Frontal cortex (tissue), 3 donors: ENCODE measurements at regions not wholly inside any gene's neighbourhood (a gene's known extent, or its start where the extent isn't known, plus 50 kb on each side); places are given as distances from the start of the nearest gene placed in this dataset.

ENCODE experiments used
- DNase-seq, 2 donors: peaks; one replicate each; pipeline ENCODE4 v3.0.0; 2012; ENCODE audit warnings: low spot score in 2 of 2
- FAIRE-seq: peaks from 2 replicates; lab custom pipeline; 2012; peaks lifted over from hg19 to GRCh38; lab: Jason Lieb, UNC
- donor health status: control.
- donor health status: control.
- donor health status: control.

DNA sequence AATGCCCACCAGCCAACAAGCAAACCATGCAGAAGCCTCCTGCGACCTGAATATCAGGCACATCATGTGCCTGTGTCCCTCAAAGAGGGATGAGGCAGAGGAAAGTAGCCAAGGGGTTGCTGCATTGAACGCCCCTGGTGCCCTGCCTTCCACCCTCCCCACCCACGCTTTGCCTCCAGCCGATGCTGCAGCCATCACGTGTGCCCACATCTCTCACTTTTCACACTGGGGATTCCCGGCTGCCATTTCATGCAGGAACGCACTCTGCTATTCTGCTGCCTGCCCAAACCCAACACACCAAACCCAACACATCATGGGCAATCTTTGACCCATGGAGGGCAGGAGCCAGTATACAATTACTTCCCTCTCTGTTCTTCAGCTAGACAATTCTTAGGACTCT lies 462.2 kb upstream of the PROK2 start:
- no peak for DNase-seq
- FAIRE-seq = no peak

DNA sequence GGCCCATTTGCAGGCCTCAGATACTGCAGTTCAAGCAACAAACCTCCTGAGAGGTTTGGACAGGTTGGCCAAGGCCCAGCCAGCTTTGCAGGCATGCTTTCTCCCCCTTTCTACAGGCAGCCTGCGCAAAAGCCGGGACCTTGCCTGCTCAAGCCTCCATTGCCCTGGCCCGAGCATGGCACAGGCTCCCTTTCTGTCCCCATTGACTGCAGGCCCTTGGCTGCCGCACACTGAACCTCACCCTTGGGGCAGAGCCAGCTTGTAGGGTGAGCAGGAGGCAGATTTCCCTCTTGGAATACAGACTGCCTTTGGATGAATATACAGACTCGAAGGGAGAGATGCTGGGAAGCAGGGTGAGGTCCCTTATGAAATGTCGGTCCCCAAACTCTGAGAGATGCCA lies 461.7 kb upstream of the PROK2 start:
- no peak for DNase-seq
- FAIRE-seq = no peak

DNA sequence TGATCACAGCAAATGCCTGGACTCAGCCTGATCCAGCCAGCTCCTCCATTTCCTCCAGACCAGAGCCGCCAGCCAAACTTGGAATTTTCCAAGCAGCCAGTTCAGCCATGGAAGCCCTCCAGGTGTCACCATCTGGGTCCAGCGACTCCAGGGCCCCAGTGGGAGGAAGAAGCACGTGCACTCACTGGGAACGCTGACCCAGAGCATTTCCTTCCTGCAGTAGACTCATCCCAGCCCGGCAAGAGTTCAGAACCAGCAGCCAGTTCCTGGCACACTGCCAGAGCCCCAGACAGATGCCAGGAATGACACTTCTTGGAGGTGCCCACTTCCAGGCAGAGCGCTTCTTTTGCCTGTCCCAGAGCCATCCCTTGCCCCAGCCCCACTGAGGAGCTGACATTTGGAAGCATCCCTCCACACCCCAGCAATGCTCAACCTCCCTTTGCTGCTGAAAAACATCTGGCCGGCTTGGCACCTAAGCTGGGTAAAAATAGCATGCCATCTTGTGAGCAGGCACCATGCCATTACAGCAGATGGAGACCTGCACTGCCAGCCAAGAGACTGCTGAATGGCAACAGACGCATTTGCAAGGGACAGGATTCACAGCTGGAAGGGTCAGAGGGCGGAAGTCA lies 460.3 kb upstream of the PROK2 start:
- FAIRE-seq = no peak
- no peak for DNase-seq

DNA sequence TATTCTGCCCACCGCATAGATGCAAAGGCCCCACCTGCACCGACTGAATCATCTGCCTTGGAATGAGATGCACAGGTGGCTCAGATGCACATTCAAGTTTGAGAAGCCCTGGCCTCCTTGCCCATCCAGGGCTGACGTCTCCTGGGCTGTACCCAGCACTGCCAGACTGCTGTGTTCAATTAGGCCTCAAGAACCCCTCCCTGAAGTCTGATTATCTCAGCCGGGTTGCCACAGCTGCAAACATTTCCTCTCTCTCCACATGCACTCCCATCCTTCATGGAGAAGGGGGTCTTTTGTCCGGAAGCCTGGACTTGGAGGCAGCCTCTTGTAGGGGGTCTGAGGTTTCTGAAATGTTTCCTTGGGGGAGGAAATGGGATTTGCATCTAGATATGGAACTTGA lies 459.4 kb upstream of the PROK2 start:
- FAIRE-seq (no peak), DNase-seq (no peak)

DNA sequence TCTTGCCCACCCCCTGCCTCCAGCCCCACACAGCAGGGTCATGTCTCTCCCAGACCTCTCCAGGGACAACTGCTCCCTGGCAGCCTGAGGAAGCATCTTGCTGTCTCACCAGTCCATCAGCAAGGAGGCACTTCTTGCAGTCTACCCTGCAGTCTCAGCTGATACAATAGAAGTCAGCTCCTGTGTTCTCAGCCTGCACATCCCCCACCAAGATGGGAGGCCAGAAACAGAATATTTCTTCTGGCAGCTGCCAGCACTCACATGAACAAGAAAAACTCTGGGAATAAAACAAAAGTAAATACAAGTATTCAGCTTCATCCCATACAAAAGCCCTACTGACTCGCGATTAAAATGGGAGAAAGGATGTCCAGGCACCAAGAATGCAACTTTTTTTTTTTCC lies 457.4 kb upstream of the PROK2 start:
- DNase-seq (no peak), FAIRE-seq (no peak)

DNA sequence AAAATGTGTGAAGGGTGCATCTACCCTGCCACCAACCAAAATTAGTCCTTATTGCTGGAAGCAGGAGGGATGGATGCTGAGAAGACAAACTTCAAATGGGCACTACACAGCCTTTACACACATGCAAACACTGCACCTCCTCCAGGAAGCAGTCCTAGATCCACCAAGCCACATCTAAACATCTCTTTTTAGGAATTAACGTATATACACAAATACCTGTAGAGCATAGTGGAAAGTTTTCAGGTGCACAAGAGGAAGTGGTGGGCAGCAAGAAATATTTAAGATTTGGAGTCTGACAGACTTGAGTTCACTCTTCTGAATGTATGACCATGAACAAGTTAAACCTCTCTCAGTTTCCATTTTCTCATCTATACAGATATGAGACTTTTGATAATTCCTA lies 456.6 kb upstream of the PROK2 start:
- DNase-seq (no peak), FAIRE-seq (no peak)

DNA sequence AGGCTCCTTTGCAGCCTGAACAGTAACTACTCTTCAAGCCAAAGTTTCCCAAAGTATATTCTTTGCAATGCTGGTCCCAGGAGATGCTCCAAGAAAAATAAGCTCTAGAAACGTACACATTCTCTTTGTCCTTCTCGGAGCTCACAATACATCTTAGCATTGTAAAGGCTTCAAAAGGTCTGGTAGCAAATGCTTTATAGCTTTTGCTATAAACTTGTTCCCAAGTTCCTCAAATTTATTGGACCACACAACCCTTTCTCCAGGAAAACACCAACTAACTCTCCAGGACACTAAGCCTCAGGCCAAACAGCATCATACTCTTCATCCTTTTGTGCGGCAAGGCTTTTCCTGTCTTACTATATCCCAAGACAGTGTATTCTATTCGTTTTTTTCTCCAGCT lies 455.6 kb upstream of the PROK2 start:
- FAIRE-seq = no peak
- DNase-seq = no peak

DNA sequence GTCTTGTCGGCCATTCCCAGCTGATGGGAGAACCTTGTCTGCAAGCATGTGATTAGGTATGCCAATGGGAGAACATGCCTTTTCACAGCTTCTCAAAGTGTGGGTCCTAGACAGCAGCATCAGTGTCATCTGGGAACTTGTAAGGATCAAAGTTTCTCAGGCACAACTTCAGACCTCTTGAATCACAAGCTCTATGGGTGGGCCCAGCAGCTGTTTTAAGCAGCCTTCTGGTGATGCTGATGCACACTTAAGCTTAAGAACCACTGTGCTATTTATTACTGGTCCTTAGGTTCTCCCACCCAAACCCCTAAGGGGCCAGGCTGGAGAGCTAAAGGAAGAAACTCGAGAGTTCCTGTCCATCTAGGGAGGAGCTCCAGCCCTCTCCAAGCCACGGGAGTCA lies 453.9 kb upstream of the PROK2 start:
- FAIRE-seq (no peak), DNase-seq (no peak)

DNA sequence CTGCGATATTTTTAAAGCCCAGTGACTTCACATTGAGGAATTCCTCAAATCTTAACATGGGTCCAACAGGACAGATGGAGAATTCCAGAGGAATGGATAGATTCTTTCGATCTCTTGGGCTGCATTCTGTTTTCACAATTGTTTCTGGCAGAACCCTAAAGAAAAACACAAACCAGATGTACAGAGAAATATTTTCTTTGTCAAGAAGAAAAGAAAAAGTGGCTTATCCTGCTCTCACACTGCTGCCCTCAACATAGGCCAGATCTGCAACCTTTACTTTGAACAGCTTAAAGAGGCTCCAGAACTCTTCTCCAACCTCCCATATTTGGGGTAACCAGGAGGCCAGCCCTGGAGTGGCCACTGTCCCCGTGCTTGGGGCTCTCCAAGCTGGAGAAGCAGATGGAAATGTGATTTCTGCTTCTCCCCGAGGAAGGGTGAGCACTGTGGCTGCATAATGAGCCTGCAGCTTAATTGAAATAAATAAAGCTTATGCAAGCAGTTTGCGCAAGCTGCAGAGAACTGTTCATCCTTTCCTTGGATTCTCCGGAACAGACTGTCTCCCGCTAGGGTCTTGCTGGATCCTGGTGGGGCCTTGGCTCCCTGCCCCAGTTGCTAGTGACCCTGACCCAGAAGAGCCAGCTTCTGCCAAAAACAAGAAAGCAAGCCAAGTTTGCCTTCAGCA lies 453.2 kb upstream of the PROK2 start:
- DNase-seq = no peak
- FAIRE-seq = no peak

DNA sequence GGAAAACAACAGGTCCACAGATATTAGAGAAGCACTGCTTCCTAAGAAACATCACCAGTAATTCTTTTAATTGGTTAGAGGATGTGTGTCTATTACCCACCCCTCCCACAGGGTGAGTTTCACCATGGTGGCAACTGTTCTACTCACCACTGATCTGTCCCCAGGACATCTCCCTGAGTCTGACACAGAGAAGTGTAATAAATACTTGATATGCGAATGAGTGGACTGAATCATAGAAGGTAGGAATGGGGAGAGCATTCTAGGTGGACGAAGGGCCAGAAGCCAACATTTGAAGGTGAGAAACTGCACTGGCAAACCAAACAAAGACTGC lies 452.7 kb upstream of the PROK2 start:
- FAIRE-seq (no peak), DNase-seq (no peak)

DNA sequence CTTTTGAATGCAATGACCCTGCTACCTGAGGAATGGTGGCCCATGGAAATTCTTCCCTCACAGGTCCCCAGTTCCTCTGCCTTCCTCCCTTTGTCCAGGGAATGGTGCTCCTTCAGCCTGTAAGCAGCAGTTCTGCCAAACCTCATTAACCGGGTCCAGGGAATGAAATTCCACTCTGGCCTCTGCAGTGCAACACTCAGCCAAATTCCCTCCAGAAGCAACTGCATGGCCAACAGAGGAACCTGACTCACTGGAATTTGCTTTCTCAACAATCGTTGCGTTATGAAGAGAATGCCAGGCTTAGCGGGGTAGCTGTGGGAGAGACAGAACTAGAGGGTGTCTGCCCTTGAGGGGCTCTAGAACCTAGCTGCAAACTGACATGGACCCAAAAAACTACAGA lies 449.4 kb upstream of the PROK2 start:
- FAIRE-seq (no peak), DNase-seq (no peak)

DNA sequence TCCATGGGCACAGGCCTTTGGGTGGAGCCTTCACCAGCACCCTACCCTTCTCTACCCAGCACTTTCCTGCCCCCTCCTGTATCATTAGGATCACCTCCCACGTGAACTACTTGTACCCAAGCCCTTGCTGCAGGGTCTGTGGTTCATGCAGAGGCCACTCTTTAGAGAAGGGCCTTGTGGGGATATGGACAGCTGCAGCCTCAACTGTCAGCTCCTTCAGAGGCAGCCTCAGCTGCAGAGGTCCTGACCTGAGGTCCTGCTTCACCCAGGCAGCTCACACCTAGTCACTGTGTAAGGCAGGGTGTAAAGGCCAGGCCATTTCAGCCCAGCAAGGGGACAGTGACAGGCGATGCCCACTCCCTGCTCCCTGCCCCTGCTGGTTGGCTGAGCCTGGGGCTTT lies 448.6 kb upstream of the PROK2 start:
- FAIRE-seq (no peak), DNase-seq (no peak)

DNA sequence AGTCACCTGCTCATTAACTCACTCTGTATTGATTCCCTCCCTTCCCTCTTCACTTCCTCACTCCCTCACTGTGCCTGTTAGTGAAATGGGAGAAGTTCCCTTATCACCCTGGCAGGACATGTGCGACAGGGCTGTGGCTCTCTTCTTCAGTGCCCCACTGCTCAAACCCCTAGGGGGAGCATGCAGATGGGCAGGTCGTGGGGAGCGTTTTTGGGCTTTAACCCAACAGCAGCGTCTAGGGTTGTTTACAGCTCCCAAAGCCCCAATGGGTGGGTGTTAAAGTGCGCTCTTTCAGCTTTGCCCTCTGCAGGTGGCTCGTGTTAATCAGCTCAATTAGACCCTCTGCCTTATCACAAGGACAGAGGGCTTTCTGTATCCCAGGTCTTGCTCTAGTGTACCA lies 447.8 kb upstream of the PROK2 start:
- no peak for FAIRE-seq
- no peak for DNase-seq

DNA sequence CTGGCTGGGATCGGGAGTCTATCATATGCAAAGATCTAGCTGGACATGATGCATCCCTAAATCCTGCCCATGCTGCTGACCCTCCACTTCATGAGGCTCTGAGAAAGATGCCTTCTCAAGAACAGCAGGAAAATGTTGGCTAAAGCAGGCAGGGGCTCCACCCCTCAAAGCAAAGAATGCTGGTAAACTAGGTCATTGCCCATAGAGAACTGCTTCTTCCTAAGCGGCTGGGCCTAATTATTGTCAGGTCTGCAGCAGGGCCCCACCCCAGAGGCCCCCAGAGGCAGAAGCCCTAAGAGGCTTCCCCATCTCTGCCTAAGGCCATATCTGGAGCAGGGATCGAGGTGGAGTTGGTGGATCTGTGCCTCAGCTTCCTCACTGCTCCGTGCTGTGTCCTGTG lies 447.4 kb upstream of the PROK2 start:
- FAIRE-seq (no peak), DNase-seq (no peak)

DNA sequence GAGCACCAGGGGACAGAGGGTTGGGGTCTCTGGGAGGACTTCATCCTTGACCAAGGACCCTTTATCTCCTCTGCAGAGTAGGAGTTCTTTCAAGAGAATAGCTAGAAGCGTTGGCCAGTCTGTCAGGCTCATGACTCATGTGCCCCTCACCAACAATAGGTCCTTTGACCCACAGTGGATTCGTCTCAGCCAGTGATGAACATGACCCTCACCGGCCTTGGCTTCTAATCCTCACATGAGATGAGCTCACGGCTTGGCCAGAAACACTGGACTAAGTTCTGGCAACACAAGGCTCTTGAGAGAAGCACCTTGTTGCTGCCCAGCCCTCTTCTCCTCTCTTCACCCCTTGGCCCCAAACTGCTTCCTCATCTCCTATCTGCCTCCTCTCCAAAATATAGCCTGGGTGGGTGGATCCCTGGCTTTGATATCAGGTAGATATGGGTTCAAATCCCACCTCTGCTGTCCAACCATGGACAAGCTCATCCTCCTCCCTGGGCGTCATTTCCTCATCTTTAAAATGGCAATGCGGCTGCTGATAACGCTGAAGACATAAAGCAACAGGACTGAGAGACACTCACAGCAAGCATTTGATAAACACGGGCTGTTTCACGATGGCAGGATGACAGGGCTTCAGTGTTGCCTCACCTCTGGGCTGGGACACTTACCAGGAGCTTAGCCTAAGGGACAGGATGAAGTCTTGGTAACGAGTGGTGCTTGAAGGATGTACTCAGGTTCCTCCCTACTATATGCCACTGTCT lies 446.7 kb upstream of the PROK2 start:
- peak in 1 of 2 donors; percentile 45 for DNase-seq

DNA sequence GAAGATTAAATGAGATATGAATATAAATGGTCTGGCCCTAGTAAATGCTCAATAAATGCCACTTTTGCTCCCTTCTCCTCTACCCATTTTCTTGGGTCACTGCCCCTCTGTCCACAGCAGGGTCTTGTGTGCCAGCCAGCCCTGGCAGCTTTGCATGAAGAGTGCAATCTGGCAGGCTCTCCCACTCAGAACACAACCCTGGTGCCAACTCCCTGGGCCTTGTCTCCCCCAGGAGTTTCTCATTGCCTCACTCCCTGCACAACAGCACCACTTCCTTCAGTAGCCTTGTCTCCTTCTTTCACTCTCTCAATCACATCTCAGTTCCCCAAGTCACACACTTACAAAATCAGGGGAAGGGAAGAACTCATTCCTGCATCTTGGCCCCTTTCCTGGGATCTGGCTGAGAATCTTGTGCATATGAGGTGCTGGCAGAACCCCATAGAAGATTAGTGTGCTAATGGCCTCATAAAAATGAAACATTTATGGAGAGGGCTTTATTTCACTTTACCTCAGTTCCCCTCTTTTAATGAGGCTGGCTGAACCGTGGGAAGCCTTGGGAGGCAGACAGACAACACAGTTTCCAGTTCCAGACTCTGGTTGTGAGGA lies 445.9 kb upstream of the PROK2 start:
- DNase-seq (no peak), FAIRE-seq (no peak)

More for the DNA sequence above, 446.7 kb upstream of the PROK2 start:
- peak; percentile 78 for FAIRE-seq

DNA sequence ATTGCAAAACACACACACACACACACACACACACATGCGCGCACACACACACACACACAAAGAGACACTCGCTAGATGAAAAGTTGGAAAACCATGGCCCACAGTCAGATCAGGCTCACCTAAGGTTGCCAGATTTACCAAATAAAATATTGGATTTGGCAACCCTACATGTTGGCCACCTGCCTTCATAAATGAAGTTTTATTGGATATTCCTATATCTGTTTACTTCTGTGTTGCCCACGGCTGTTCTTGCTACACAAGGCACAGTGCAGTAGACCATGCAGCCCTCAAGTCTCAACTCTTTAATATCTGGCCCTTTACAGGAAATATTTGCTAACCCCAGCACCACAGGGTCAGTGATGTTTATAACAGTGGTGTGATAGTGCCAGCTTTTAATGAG lies 445.0 kb upstream of the PROK2 start:
- no peak for DNase-seq
- no peak for FAIRE-seq

DNA sequence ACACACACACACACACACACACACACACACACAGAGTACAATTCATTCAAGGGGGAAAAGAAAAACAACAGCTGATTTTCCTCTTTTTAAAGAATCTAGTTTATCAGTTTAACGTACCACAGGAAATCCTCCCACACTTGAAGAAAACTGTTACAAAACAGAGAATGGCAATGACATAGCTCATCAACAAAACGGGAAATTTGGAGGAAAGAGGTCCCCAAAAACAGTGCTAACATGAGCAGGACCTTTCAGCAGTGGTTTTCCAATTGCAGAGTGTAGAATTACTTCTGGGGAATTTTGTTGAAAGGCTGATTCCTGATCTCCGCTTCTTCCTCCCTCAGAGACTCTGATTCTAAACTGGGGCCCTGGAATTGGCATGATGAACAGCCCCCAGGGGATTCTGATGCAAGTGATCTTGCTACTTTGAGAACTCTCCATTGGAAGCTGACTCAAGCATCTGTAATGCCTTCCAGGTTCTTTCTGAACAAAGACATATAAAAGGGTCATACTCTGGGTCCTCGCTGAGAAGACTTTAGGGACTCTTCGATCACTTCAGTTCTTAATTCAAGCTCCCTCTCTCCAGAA lies 442.6 kb upstream of the PROK2 start:
- FAIRE-seq (no peak), DNase-seq (no peak)

DNA sequence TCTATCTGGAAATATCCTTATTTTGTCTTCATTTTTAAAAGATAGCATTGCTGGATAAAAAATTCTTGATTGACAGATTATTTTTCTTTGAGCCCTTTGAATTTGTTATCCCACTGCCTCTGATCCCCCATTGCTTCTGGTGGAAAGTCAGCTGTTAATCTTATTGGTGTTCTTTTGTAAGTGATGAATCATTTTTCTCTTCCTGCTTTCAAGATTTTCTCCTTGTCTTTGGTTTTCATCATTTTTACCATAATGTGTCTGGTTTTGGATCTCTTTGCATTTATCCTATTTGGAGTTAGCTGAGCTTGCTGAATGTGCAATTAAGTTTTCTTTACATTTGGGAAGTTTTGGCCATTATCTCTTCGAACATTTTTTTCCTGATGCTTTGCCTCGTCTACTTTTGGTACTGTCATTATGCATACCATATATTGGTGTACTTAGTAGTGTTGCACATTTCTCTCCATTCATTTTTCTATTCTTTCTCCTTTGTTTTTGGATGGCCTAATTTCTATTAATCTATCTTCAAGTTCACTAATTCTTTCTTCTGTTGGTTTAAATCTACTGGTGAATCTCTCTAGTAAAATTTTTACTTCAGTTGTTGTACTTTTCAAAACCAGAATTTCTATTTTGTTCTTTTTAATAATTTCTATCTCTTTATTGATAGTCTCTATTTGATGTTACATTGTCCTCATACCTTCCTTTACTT lies 440.0 kb upstream of the PROK2 start:
- no peak for DNase-seq
- FAIRE-seq = no peak

DNA sequence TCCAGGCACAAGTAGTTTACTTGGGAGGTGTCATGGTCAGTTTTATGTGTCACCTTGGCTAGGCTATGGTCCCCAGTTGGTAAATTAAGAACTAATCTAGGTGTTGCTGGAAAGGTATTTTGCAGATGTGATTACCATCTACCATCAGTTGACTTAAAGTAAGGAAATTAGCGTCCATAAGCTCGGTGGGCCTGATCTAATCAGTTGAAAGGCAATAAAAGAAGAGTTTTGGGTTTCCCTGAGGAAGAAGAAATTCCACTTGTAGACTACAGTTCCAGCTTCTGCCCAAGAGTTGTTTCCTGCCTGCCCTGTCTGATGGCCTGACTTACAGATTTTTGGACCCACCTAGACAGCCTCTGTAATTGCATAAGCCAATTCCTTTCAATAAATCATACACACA lies 438.7 kb upstream of the PROK2 start:
- no peak for FAIRE-seq
- DNase-seq = no peak
